Amygdala (tissue), 56 donors: ENCODE measurements at regions not wholly inside any gene's neighbourhood (a gene's known extent, or its start where the extent isn't known, plus 50 kb on each side); places are given as distances from the start of the nearest gene placed in this dataset.
"Not testable (repeated sequence)": the region's sequence is repeated elsewhere in the genome, so short reads cannot be mapped to it uniquely, and the experiment has no call there.

Source experiments
- DNase-seq, 56 donors: peaks; one replicate each; lab custom pipeline; 2025; lab: John Stamatoyannopoulos, UW

DNA sequence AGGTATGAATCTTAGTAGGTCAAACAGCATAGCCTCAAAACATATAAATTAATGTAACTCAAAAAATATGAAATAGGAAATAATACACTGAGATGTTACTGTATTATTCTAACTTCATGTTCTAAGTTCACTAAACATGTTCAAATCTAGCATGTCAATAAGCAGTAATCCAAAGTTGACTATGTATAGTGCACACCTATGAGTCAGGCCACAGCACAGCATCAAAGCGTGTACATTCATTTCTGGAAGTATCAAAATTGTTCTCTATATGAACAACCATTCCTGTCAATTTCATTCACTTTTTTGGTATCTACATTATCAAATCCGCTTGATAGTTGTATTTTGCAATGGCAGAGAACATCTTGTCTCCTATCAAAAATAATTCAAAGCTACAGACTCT is 418.9 kb upstream of the POM121L12 start:
- no peak for DNase-seq

DNA sequence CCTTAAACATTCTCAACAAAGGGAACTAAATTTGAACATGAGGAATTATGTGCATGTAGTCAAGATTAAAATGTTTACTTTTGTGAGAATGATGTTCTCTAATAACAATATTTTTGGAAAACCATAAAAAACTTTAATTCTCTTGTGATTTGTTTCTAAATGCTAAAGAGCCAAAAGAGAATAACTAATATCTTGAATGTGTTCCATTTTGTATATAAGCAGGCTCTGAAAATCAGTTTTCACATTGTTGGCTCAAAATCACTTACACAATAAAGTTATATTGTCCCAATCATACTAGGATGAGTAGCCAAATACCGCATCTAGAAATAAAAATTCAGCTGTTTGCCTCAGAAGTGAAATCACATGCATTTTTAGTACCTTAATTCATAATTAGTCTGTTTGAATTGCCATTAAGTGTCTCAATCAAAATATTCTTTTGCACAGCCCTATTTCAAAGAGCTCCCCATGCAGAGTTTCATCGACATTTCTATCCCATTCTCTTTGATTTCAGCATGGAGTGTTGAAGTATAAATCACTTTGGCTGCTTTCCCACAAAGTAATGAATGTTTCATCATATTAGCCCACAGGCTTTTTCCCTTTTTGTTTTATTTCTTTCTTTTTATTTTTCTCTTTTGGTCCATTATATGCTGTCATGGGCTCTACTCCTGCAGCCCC is 420.3 kb upstream of the POM121L12 start:
- no peak for DNase-seq

DNA sequence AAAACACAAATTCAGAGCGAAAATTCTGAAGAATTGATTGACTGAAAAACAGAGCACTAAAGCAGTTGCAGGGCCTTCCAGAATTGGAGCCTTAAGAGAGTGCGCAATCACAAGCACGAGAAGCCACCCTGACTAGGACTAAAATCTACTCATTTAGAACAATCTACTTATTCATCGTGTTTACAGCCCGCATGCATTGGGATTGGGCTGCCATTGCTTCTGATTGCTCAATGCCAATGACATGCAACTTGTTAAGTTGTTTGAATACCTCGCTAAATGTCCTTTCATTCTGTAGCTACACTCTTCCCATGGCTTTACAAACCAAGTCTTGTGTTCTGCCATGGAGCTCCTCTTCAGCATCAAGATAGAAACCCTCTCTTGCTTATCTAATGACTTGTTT is 425.9 kb upstream of the POM121L12 start:
- DNase-seq, result no peak

DNA sequence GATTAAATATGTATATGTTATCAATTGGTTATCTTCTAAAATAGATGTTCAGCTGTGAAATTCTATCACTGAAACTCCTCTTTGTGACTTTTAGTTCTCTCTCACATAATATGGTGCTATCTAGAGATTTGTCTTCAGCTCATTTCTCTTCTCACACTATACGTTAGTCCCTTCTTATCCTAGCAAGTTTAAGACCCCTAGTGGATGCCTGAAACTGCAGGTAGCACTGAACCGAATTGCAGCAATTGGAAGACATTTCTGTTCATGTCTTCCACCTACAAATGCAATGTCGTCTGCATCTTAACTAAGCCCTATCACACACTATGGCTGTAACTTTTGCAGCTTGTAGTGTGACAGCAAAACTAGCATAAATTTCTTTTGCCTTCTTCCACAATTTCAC is 442.7 kb upstream of the POM121L12 start:
- no peak for DNase-seq

DNA sequence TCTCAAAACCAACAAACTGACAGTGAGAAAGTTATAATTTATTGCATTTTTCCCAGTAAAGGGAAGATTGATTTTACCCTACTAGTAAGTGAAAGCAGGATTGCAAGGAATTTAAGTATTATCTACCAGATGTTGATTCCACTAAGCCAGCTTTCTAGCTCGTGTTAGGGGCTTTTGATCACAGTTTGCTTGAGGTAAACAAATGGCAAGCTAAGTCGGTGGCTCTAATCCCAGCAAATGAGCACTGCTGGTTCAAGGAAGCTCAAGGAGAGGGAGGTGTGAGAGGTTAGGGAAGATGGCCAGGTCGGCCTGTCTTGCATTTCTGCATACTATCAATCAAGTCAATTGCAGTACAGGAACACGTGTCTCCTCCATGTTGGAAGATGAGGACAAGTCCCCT is 448.7 kb upstream of the POM121L12 start:
- no peak for DNase-seq

DNA sequence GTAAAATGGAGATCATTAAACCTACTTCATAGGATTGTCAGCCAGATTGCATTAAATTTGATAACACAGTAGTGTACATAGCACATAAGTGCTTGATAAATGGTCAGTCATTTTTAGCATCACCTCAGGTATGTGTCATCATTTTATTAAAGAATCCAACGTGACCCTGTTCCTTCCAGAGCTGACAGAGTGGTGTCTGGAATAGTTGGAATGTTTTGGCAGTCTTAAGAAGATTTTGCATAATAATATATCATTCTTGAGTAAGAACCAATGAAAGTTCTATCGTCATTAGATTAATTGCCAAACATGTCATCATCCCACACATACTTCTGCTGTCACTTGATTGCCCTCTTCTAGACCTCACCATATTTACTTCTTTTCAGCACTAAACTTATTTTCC is 451.4 kb upstream of the POM121L12 start:
- DNase-seq, result no peak

DNA sequence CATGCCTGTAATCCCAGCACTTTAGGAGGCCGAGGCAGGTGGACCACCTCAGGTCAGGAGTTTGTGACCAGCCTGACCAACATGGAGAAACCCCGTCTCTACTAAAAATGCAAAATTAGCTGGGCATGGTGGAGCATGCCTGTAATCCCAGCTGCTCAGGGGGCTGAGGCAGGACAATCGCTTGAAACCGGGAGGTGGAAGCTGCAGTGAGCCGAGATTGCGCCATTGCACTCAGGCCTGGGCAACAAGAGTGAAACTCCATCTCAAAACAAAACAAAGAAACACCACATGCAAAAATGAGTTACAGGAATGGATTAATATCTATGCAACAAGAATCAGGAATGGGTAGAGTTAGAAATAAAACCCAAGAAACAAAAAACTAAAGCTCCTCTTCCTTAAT is 462.3 kb upstream of the POM121L12 start:
- DNase-seq, result not testable (repeated sequence)

DNA sequence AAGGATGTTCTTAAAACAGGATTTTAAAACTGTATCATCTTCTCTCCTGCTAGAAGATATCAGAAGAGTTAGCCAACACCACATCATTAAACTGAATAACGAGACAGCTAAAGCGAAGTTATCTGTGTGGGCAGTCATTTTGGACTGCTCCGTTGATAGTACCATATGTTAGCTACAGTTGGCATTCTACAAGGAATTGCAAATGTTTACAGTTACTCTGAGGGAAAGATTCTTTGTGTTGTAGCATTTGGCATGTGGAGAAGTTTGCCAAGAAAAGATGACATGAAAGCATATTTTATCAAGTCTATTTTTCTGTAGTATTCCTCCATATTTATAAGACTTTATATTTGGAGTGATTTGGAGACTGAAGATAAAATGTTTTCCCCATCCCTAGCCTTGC is 464.4 kb upstream of the POM121L12 start:
- DNase-seq, result peak in 2 of 56 donors; percentile 0 to 1

DNA sequence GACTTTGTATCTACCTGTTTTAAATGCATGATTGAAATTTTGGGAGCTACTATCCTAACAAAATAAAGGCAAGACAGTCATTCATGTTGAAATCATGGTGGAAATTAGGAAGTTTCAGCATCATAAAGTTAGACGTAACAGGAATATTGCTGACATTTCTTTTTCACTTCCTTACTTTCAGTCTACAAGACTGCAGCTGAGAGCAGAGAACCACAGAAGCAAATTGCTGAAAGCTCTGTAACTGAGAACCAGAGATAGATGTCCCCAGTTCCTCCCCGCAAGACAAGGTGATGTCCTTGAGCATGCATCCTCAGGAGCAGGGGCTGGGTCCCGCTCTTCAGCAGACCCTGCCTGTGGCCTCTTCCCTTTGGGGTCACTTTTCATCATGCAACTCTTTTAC is 466.3 kb upstream of the POM121L12 start:
- no peak for DNase-seq

DNA sequence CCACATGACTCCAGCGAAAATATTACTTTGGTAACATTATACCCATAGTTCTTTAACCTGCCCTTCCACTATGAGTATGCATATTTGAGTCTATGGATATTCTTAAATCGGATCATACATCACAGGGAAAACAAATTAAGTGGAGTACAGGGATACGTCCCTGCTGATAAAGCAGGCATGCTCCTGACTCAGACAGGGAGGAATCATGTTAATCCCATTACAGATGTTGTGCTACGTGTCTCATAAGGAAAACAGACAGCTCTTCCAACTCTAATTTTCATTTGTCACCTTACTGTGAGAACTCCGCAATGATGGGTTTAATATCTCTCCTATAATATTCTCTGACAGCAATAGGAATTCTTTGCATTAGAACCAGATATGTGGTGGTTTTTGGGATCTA is 469.5 kb upstream of the POM121L12 start:
- no peak for DNase-seq

DNA sequence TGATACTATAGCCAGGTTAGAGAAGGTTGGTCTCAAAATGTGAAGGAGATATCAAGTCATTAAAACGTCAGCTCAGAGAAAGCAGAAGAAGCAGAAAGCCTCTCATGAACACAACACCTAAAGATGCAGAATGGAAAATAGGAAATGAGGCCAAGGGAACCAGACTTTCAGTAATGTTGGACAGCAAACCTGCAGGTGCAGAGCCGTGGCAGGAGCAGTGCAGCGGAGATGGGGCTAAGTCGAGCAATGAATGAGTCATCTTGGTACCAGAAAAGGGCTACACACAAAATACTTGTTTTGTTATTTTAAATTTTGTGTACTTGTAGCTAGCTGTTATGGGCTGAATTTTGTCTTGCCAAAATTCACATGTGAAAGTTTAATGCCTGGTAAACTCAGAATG is 479.6 kb upstream of the POM121L12 start:
- no peak for DNase-seq

DNA sequence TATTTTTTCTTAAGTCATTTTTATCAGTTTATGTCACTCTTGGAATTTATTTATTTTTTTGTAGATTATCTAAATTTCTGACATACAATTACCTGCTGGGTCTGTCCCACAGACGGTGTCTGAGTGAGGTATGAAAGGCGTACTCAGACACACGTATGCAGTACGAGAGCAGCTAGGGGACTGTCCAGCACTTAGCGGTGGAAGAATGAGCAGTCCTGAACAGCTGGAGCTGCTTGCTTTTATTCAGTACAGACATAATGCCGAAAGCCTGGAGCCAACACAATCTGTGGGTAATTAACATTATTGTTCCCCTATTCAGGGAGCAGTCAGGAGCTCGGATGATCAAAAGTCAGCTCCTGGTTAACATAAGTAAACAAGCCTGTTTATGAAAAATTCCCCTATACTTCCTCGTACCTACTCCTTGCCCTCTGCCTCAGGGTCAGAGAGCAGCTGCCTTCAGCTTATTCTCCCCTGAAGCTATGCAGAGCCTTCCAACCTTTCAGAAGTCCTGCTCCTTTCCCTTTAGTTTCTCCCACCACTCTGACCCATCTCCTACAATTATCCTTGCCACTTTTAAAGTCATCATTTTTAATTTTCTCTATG is 488.0 kb upstream of the POM121L12 start:
- DNase-seq, result no peak

DNA sequence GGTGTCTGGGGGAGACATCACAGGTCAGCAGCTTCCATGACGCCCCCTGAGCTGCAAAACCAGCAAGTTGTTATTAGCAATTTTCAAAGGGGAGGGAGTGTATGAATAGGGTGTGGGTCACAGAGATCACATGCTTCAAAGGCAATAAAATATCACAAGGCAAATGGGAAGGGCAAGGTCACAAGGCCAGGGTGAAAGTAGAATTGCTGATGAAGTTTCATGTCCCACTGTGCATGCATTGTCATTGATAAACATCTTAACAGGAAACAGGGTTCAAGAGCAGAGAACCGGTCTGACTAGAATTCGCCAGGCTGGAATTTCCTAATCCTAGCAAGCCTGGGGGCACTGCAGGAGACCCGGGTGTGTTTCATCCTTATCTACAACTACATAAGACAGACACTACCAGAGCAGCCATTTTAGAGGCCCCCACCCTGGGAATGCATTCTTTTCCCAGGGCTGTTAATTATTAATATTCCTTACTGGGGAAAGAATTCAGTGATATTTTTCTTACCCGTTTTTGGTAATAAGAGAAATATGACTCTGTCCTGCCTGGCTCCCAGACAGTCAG is 494.2 kb upstream of the POM121L12 start:
- DNase-seq, result not testable (repeated sequence)

DNA sequence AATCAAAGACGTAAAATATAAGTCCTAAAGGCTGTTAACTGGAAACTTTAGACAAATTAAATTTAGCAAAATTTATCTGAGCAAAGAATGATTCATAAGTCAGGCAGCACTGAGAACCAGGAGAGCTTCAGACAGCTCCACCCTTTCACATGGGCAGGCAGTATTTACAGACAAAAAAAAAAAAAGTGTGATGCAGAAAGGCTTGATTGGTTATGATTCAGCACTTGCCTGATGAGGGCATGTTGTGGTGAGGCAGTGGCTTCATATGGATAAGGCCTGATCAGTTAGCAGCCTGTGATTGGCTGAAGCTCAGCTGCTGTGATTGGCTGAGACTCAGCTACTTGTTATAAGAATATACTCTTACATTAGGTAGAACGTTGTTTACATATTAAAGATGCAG is 495.4 kb upstream of the POM121L12 start:
- DNase-seq, result no peak

DNA sequence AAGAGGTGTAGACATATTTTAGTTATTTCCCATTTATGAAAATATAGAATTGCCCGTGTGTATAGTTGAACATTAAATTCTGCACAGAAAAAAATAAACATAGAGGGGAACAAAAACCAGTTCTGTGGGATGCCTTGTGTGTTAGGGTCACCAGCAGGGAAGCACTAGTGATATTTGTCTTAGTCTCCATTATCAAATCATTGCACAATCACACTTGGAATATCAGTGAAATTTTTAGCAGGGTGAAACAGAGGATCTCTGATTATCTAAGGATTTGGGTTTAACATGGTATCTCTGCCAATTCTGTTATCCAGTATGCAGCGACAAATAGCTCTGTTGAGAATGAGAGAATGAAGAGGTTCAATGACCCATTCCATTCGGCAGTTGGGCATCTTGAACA is 496.0 kb upstream of the POM121L12 start:
- DNase-seq, result no peak

DNA sequence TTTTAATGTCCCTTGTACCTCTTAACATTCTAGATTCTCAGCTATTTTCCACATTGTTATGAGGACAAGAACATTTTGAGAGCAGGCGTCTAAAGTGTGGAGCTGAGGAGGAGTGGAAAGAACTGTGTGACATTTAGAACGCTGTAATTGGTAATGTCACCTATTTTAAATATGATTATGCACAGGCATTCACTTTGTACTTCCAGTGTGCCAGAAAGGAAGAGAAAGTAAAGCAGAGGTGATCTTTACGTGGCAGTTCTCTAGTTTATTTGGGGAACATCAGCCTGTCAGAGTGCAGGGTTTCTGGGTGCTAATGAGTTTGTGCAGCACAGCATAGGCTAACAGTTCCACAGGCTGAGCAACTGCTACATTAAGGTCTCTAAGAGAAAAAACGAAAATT is 498.4 kb upstream of the POM121L12 start:
- DNase-seq, result no peak

DNA sequence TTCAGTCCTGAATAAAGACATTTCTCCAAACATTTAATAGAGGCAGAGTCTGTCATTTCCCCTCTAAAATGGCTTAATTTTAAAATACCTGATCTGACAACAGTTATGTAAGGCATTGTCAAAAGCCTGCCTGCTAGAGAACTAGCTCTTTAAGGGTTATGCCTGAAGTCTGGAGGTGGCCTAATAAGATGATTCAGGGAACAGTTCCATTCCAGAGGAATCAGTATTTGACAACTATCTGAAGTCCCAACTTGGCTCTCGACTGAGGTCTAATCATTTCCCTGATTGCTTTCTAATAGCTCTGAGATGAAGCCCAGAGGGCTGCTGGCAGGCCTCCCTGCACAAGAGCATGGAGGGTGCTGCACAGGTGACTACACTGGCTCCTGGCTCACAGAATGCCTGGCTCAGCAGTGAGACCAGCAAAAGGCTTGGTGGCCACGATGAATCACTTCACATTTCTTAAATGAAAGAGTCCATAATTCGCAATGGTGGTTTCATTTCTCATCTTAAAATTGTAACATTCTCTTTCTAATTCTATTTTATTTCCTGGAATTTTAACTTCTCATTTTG is 509.6 kb upstream of the POM121L12 start:
- DNase-seq, result no peak

DNA sequence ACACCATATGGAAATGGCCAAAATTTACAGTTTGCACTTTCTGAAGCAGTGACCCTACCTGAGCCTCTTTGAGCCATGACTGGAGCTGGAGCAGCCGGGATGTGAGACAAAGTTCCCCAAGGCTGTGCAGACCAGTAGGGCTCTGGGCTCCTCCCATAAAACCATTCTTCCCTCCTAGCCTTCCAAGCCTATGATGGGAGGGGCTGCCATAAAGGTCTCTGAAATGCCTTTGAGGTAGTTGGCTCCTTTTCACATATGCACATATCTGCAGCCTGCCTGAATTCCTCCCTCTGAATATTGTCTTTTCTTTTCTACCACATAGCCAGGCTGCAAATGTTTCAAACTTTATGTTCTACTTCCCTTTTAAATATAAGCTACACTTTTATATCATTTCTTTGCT is 516.6 kb upstream of the POM121L12 start:
- no peak for DNase-seq

DNA sequence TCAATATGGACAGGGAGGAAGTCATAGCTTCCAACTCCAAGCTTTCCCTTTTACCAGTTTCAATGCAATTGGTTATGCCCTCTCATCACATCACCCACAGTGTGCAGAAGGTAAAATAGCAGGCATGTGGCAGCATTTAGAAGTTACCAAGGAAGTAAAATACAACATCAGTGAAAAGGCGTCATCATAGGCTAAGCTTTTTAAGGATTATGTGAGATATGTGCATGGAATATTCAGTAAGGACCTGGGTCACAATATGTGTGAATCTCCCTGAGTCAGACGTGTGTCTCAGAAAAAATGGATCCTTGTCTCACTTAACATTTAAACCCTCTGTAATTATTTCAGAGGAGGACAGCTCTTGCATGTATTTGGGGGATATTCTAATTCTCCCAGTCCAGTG is 522.8 kb upstream of the POM121L12 start:
- no peak for DNase-seq

DNA sequence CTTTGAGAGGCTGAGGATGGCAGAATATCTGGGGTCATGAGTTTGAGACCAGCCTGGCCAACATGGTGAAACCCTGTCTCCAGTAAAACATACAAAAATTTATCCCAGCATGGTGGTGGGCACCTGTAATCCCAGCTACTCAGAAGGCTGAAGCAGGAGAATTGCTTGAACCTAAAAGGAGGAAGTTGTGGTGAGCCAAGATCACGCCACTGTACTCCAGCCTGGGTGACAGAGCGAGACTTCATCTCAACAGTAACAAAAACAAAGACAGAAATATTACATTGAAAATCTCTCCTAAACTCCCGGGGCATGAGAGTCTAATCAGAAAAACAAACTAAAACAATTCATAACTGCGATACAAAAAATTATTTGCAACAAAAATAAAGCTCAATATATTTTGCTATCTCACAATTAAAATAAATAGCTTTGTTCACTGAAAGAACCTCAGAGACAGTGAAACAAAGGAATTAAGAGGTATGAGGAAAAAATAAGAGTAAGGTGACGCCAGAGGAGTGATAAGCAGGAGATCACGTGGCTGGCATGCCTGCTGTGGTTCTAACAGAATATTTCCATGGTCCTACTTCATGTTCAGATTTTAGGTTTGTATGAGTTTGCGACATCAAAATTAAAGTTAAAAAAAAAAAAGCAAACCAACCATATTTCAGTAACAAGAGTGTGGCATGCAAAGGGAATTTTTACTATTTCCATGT is 527.7 kb upstream of the POM121L12 start:
- no peak for DNase-seq

DNA sequence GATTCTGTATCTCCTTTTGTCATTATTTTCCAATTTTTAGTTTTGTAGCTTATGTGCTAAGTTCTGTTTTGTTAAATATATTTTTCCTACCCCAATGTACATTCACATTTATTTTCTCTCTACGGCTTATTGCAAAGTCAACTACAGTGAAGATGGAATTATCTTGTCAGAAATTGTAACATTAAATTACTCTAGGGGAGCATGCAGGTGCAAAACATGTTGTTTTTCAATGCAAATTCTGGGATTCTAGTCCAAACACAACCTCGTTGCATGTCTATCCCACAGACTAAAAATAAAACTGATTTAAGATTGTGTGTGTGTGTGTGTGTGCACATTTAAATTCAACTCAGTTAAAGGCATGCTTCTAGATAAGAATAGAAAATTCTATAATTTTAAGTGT is 529.1 kb upstream of the POM121L12 start:
- DNase-seq, result no peak
